Gastroesophageal sphincter (tissue), 3 donors: ENCODE measurements at regions not wholly inside any gene's neighbourhood (a gene's known extent, or its start where the extent isn't known, plus 50 kb on each side); places are given as distances from the start of the nearest gene placed in this dataset.
"Not testable (repeated sequence)": the region's sequence is repeated elsewhere in the genome, so short reads cannot be mapped to it uniquely, and the experiment has no call there.

Source experiments
- EP300 ChIP-seq: sonication (generic); formaldehyde crosslinking; IDR thresholded peaks from one replicate; pipeline ENCODE4 v1.6.1; 2017; ENCODE audit warnings: antibody characterized with exemption, mild to moderate bottlenecking
- TF ChIP-seq, protein P1 (sequence below), 4 experiments: fragments of 200-600 bp in 2 of 4; fragments of 450-650 bp in 2 of 4; sonication (generic) in 1 of 4; IDR thresholded peaks; one replicate each; pipeline ENCODE4 v1.5.1; 2017 to 2019; ENCODE audit warnings: antibody characterized with exemption in 4 of 4, mild to moderate bottlenecking in 2 of 4, moderate library complexity in 2 of 4

DNA sequence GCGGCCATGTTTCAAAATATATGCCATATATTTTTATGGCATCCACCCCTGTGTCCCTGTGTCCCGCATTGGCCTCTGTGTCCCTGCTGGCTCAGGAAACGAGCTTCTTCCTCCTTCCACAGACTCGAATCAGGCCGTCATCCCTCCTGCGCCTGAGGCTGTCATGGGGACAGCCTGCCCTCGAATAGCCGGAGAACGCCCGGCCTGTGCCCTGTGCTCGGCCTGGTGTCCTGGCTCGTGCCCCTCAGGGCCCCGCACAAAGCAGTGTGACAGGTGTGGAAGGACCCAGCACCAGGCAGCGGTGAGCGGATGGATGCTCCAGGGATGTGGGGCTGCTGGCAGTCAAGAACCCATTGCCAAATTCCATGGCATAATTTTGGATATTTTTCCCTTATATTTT lies 1500.0 kb downstream of the FOXD4L5 start:
- TF ChIP-seq EP300: not testable (repeated sequence)
- TF ChIP-seq, protein P1, sequence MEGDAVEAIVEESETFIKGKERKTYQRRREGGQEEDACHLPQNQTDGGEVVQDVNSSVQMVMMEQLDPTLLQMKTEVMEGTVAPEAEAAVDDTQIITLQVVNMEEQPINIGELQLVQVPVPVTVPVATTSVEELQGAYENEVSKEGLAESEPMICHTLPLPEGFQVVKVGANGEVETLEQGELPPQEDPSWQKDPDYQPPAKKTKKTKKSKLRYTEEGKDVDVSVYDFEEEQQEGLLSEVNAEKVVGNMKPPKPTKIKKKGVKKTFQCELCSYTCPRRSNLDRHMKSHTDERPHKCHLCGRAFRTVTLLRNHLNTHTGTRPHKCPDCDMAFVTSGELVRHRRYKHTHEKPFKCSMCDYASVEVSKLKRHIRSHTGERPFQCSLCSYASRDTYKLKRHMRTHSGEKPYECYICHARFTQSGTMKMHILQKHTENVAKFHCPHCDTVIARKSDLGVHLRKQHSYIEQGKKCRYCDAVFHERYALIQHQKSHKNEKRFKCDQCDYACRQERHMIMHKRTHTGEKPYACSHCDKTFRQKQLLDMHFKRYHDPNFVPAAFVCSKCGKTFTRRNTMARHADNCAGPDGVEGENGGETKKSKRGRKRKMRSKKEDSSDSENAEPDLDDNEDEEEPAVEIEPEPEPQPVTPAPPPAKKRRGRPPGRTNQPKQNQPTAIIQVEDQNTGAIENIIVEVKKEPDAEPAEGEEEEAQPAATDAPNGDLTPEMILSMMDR (IDR thresholded peaks at IDR 0.05): not testable (repeated sequence)
